HG02759 (cell line): ENCODE measurements at regions not wholly inside any gene's neighbourhood (a gene's known extent, or its start where the extent isn't known, plus 50 kb on each side); places are given as distances from the start of the nearest gene placed in this dataset.

Experiments
- ATAC-seq: cut with Tn5 transposase; IDR thresholded peaks from one replicate; pipeline ENCODE4 v1.9.1; 2021; ENCODE audit warnings: mild to moderate bottlenecking, moderate library complexity; ENCODE audit not compliant: unreplicated experiment

DNA sequence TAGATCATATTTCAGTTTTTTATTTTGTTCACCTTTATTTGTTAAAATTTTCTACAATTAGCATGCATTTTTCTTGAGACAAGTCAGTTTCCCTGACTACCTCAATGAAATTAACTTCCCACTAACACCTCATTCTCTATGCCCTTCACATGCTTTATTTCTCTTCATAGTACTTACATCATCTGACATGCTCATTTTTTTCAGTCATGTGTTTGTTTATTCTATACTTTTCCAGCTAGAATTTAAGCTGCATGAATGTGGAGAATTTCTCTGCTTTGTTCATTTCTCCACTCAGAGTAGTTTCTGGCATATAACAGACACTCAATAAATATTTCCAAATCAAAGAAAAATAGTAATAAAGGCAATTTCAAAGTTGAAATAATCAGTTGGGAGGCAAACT is 78.9 kb upstream of the SCN7A start:
- no peak for ATAC-seq

DNA sequence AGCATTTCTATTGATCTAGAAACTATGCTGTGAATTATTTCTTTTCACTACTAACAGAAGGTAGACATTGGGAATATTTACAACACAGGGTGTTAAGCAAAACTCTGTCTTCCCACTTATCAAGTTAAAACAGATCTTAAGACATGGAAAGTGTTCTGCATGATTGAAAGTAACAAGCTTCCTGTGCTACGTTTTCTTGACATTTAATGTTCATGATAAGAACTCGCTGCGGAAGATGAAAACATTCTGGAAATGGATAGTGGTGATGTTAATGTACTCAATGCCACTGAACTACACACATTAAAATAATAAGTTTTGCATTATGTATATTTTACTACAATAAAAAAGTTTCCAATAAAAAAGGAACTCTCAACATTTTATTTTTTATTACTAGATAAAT is 74.4 kb upstream of the SCN7A start:
- ATAC-seq = no peak

DNA sequence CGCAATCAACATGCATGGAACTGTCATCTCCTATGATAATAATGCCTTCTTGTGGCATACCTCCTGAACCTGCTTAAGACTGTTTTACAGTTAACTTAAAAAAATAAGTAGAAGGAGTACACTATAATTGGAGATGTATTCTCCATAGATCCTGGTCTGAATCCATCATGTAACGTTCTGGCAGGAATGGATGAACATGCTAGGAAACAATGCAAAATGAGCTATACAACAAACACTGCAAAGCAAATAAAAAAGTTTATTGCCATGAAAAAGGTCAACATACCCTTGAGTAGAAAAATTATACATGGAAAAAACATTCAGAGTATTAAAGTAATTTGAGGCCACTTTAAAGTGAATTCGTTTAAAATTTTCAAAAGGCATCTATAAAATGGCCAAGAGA is 71.5 kb upstream of the SCN7A start:
- no peak for ATAC-seq

DNA sequence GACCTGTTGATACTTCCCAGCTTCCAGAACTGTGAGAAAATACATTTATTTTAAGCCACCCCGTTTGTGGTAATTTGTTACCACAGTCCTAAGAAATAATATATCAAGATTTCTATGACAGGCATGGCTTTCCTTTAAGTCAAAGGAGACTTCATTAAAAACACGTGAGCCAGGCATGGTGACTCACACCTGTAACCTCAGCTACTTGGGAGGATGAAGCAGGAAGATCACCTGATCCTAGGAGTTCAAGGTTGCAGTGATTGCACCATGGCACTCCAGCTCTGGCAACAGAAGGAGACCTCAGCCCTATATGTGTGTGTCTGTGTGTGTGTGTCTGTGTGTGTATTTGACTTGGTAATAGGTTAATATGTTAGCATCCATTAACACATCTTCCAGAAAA is 69.8 kb upstream of the SCN7A start:
- ATAC-seq = no peak

DNA sequence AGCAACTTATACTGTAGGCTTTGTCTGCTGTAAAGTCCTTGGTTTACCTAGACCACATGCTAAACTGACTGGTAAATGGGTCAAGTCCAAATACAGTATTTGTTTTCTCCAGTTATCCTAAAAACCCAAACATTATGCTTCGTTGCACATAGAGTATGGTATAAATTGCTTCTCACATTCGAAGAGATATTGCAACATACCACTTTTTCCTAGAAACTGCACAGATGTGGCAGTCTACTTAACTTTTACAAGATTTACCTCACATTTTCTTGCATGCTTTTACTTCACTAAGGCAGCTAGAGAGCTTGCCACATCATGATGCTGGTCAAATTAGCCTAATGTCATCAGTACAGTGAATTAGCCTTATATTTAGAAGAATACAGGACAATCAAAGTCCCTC is 66.0 kb upstream of the SCN7A start:
- no peak for ATAC-seq

DNA sequence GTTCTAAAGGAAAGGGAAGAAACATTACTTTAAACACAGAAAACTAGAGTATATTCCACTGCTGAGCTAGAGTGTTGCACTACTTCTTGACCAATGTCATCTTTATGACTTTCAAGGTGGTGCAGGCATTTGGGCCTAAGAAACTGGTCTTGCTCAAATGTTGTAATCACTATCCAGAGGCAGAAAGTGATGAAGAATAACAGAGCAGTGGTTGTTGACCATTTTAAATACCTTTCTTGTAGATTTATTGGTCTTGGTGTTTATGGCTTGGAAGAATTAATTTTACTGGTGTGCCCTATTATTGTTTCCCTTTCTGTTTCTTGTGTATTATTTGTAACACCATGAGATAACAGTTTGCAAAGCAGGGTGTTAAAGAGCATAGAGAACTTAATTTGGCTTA is 56.9 kb upstream of the SCN7A start:
- no peak for ATAC-seq

DNA sequence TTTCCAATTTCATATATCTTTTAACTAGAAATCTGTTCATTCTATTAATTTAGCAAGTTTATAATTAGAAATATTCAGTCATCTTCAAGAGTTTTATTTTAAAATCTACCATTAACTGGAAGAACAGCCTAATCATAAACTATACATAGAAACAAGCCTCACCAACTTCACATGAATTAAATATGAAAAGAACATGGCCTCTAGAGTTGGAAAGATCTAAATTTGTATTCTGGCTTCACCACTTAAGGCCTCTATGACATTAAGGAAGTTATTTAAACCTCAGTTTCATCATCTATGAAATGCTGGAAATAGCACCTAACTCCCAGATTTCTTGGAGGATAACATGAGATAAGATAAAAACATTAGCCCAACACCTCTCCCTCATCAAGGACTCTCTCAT is 51.4 kb upstream of the SCN7A start:
- no peak for ATAC-seq
